GM21717 (cell line): ENCODE measurements at regions not wholly inside any gene's neighbourhood (a gene's known extent, or its start where the extent isn't known, plus 50 kb on each side); places are given as distances from the start of the nearest gene placed in this dataset.

Source experiments
- ATAC-seq: cut with Tn5 transposase; IDR thresholded peaks from one replicate; pipeline ENCODE4 v1.9.1; 2021; ENCODE audit warnings: mild to moderate bottlenecking, moderate library complexity; ENCODE audit not compliant: unreplicated experiment

GRCh38 chr3:154018100-154018696, 103.0 kb upstream of the ARHGEF26 start:
- peak; percentile 71 for ATAC-seq

GRCh38 chr3:154022606-154023005, 98.6 kb upstream of the ARHGEF26 start:
- no peak for ATAC-seq

- ATAC-seq, result no peak
Observed at GRCh38 chr3:154023148-154023547, 98.0 kb upstream of the ARHGEF26 start.

- ATAC-seq, result no peak
Observed at GRCh38 chr3:154025007-154025406, 96.2 kb upstream of the ARHGEF26 start.

GRCh38 chr3:154029926-154030325, 91.3 kb upstream of the ARHGEF26 start:
- no peak for ATAC-seq

- ATAC-seq, result no peak
Observed at GRCh38 chr3:154034797-154035330, 86.3 kb upstream of the ARHGEF26 start.

DNA sequence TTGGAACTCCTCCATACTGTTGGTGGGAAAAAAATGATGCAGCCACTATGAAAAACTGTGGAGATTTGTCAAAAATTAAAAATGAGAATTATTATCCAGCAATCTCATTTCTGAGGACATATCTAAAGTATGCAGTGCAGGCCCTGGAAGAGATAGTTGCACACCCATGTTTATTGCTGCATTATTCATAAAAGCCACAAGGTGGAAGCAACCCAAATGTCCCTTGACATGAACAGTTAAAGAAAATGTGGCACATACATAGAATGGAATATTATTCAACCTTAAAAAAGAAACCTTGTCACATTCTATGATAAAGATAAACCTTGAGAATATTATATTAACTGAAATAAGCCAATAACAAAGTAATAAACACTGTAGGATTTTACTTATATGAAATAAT, 80.9 kb upstream of the ARHGEF26 start:
- no peak for ATAC-seq

DNA sequence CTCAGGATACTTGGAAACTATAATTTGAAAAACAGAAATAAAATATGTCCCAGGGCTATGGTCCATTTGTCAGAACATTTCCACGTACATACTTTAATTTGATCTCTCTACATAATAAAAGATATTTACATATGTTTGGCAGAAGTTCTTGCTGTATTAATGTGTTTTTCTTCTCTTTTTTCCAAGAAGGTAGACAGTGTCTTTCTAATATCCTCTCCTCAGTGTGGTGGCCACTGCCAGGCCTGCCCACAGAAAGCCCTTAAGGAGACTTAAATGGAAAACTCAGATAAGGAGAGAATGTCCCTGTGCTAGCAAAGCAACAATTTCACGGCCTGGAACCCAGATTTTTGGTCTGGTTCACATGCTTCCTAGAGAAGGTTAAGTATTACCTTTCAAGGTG, 76.5 kb upstream of the ARHGEF26 start:
- no peak for ATAC-seq

- no peak for ATAC-seq
Observed at GRCh38 chr3:154050216-154050615, 71.0 kb upstream of the ARHGEF26 start.

DNA sequence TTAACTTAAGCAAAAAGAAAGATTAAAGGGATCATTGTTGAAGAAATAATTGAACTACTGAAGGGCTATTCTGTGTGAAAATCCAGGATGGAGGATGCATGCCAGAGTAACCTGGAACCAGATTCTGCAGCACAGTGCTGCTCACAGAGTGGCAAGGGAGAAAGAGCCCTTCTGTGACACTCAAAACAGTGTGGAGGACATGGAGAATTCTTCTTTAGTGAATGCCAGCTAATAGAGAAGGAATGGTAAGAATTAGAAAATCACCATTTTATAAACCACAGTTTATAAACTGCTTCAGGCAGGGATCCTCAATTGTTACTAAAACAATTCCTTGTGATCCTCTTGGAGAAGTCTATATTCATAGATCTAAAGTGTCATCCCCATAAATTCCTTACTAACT, 70.4 kb upstream of the ARHGEF26 start:
- ATAC-seq, result no peak

DNA sequence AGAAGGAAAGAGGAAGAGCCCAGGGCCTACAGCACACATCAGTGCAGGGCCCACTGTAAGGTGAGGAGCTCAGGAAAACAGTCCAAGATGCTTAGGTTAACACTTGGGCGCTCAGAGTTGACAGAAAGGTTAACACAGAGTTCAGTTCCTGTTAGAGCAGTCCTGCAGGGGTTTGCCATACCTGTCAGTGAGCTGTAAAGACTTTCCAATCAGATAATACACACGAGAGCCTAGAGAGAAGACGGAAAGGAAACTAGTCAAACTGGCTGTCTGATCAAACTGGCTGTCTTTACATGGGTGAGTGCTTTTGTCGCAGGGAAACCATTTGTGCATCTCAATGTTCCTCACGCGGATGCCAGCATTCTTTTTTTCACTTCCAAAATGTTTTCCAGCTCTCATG, 61.4 kb upstream of the ARHGEF26 start:
- no peak for ATAC-seq

DNA sequence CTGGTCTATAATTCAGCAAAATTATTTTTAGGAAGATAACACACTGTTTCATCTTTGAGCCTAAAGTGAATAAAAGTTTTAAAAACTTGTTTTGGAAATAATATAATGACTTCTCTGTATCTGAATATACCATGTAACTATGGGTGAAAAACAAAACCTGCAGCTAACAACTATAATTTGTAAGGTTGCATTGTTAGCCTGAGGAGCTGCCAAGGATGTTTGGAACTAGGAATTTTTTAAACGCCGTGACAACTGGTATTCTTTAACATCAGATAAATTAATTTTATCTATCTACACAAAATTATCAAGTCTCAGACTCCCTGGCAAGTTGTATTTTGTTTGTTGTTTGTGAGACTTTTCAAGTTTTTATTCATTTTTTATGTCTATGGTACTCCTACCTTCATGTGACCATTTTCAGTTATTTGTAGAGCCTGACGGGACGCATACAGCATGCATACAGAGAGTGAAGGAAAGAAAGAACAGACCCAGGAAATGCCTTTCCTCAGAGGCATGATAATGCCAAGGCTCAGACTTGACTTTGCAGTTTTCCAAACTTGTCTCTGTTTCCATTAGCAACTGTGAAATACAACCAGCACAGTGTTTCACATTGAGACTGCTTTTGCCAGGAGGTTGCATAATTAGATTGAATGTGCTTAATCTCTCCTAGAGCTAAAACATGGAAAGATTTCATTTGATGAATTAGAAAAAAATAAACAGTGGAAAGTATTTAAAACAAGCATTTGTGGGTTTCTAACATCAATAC, 60.8 kb upstream of the ARHGEF26 start:
- ATAC-seq, result no peak

GRCh38 chr3:154061001-154061370, 60.2 kb upstream of the ARHGEF26 start:
- no peak for ATAC-seq

DNA sequence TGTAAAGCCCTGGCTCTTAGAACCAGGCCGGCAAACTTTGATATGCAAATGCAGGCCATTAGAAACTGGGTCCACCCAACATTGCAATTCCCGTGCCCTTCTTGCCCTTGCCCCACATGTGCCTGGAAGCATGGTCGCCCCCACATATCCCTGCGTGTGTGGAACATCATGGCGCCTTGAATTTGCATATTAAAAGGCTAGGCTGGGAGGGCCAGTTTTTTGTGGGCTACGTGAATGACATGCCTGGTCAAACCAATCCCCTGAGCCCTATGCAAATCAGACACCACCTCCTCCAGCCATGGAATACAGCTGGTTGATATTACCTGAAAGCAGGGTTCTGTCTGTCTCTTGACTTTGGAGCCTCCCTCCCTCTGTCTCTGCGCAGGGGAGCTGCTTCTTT, 58.7 kb upstream of the ARHGEF26 start:
- ATAC-seq, result no peak

DNA sequence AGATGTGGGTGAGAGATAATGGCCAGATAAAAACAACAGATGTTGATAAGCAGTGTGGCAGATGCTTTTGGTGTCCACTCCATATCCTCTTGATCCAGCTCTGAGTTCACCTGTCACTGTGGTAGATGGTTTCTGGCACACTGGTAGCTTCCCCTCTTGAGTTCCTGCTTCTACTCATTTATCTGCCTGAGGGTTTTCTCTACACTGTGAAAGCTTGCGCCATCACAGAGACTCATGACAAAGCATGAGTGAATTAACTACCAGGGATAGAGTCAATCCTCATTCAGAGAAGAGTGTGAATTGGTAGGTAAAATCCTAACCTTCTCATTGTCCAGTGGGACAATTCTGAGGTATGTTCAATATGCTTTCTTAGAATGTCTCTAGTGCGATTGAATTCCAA, 50.0 kb upstream of the ARHGEF26 start:
- ATAC-seq, result no peak
